ENCODE measurements at regions not wholly inside any gene's neighbourhood (a gene's known extent, or its start where the extent isn't known, plus 50 kb on each side); places are given as distances from the start of the nearest gene placed in this dataset.

- H3K27ac ChIP-seq: no peak overlapping the region
- no peak for DNase-seq
- H3K27me3 ChIP-seq: no peaks in the 10 kb centered on the region
- TF ChIP-seq CTCF (IDR thresholded peaks at IDR 0.05): no peak
- TF ChIP-seq POLR2A (IDR thresholded peaks at IDR 0.05): no peak
- no peak overlapping the region for H3K4me3 ChIP-seq
- no peaks in the 10 kb centered on the region for H3K9me3 ChIP-seq (replicated peaks in 1 of 3)
- H3K4me1 ChIP-seq (replicated peaks in 1 of 2): peaks cover 5 to 11% of the 10 kb centered on the region in 2 donors
- WGBS, 4 donors: 21 to 31% (median 30%) methylated on average over 1 of the region's 1 CpG
- H3K36me3 ChIP-seq (replicated peaks in 1 of 2): no peaks in the 10 kb centered on the region
- intact Hi-C loops (cut with DNase I): no loop called here
Measured at GRCh38 chr2:18105929-18106328, 227.5 kb downstream of the KCNS3 start.

GRCh38 chr2:18104595-18105224 lies 226.2 kb downstream of the KCNS3 start:
- Histone ChIP-seq H3K4me3 (no peak overlapping the region), H3K27ac (no peak overlapping the region), H3K36me3 (replicated peaks in 1 of 2) (no peaks in the 10 kb centered on the region), H3K9me3 (replicated peaks in 1 of 3) (no peaks in the 10 kb centered on the region), H3K27me3 (no peaks in the 10 kb centered on the region), H3K4me1 (replicated peaks in 1 of 2) (peaks cover 5 to 11% of the 10 kb centered on the region in 2 donors)
- intact Hi-C loops (cut with DNase I): no loop called here
- 32 to 54% (median 43%) methylated on average over 5 of the region's 5 CpGs for WGBS, 4 donors
- no peak for TF ChIP-seq POLR2A (IDR thresholded peaks at IDR 0.05)
- TF ChIP-seq CTCF (IDR thresholded peaks at IDR 0.05): no peak
- no peak for DNase-seq

- H3K27ac ChIP-seq: no peak overlapping the region
- H3K36me3 ChIP-seq (replicated peaks in 1 of 2): no peaks in the 10 kb centered on the region
- no peak overlapping the region for H3K4me3 ChIP-seq
- no peak for DNase-seq
- no peaks in the 10 kb centered on the region for H3K27me3 ChIP-seq
- WGBS, 4 donors: 73 to 90% (median 86%) methylated on average over 4 of the region's 4 CpGs
- intact Hi-C loops (cut with DNase I): no loop called here
- no peaks in the 10 kb centered on the region for H3K4me1 ChIP-seq (replicated peaks in 1 of 2)
- no peaks in the 10 kb centered on the region for H3K9me3 ChIP-seq (replicated peaks in 1 of 3)
- no peak for TF ChIP-seq POLR2A (IDR thresholded peaks at IDR 0.05)
- no peak for TF ChIP-seq CTCF (IDR thresholded peaks at IDR 0.05)
Measured at GRCh38 chr2:18096836-18097405, 218.5 kb downstream of the KCNS3 start.

- Histone ChIP-seq H3K36me3 (replicated peaks in 1 of 2) (no peaks in the 10 kb centered on the region), H3K4me1 (replicated peaks in 1 of 2) (no peaks in the 10 kb centered on the region), H3K9me3 (replicated peaks in 1 of 3) (no peaks in the 10 kb centered on the region), H3K27me3 (peaks cover 3% of the 10 kb centered on the region), H3K4me3 (no peak overlapping the region), H3K27ac (no peak overlapping the region)
- intact Hi-C loops (cut with DNase I): no loop called here
- TF ChIP-seq POLR2A (IDR thresholded peaks at IDR 0.05): no peak
- no peak for TF ChIP-seq CTCF (IDR thresholded peaks at IDR 0.05)
- DNase-seq: no peak
- 17 to 56% (median 46%) methylated on average over 1 to 2 of the region's 2 CpGs for WGBS, 4 donors
Measured at GRCh38 chr2:18094277-18094676, 215.8 kb downstream of the KCNS3 start.
